Adrenal gland (tissue), 5 donors: ENCODE measurements at regions not wholly inside any gene's neighbourhood (a gene's known extent, or its start where the extent isn't known, plus 50 kb on each side); places are given as distances from the start of the nearest gene placed in this dataset.

Experiments
- POLR2A ChIP-seq, 2 donors: fragments of 450-650 bp; IDR thresholded peaks; one replicate each; pipeline ENCODE4 v1.6.1; 2017; ENCODE audit warnings: antibody characterized with exemption in 2 of 2, mild to moderate bottlenecking in 2 of 2, moderate library complexity in 1 of 2
- TF ChIP-seq, protein P1 (sequence below), 6 experiments: fragments of 450-650 bp in 4 of 6; fragments of 200-600 bp in 2 of 6; sonication (generic) in 1 of 6; IDR thresholded peaks; 1 replicate in 5 of 6; 2 replicates in 1 of 6; pipeline versions ENCODE4 v1.5.1 to v1.8.0; 2016 to 2021; ENCODE audit warnings: antibody characterized with exemption in 6 of 6, mild to moderate bottlenecking in 2 of 6, moderate library complexity in 1 of 6
- donor health status: DM: no; HTN: no; CAD: no.

DNA sequence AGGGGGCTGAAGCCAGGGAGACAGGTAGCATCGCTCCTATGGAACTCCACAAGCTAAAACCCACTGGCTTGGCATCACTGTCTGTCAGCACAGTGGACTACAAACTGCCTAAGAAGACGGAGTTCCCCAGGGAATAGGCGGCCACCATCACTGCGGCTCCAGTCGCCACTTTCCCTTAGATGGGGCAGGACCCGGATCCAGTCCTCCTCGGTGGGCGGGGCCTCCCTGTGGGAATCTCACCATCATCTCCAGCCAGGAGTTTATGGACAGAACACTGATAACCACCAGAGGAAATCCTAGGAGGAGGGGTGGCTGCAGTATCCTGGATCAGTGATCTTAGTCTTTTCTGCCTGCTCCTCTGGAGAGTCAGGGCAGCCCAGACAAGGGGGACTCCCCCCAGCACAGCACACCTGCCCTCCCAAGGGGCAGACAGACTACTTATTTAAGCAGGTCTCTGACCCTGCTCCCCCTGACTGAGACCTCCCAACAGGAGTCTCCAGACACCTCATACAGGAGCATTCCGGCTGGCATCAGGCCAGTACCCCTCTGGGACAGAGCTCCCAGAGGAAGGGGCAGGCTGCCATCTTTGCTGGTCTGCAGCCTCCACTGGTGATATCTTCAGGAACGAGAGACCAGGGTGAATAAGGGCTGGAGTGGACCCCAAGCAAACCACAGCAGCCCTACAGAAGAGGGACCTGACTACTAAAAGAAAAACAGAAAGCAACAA is 435.6 kb upstream of the RASGRP1 start:
- TF ChIP-seq, protein P1, sequence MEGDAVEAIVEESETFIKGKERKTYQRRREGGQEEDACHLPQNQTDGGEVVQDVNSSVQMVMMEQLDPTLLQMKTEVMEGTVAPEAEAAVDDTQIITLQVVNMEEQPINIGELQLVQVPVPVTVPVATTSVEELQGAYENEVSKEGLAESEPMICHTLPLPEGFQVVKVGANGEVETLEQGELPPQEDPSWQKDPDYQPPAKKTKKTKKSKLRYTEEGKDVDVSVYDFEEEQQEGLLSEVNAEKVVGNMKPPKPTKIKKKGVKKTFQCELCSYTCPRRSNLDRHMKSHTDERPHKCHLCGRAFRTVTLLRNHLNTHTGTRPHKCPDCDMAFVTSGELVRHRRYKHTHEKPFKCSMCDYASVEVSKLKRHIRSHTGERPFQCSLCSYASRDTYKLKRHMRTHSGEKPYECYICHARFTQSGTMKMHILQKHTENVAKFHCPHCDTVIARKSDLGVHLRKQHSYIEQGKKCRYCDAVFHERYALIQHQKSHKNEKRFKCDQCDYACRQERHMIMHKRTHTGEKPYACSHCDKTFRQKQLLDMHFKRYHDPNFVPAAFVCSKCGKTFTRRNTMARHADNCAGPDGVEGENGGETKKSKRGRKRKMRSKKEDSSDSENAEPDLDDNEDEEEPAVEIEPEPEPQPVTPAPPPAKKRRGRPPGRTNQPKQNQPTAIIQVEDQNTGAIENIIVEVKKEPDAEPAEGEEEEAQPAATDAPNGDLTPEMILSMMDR (IDR thresholded peaks at IDR 0.05), result no peak
- TF ChIP-seq POLR2A (IDR thresholded peaks at IDR 0.05), result no peak
